Stimulated activated CD8-positive, alpha-beta memory T cell treated with anti-CD3 and anti-CD28 coated beads, Interleukin-12 subunit alpha, Interleukin-12 subunit beta, amount 100 ng/mL, for 24 hours (primary cell): ENCODE measurements at regions not wholly inside any gene's neighbourhood (a gene's known extent, or its start where the extent isn't known, plus 50 kb on each side); places are given as distances from the start of the nearest gene placed in this dataset.
A peak's percentile ranks its signal among the peaks of the same experiment; 100 is the strongest.
"Not testable (repeated sequence)": the region's sequence is repeated elsewhere in the genome, so short reads cannot be mapped to it uniquely, and the experiment has no call there.

ENCODE experiments used
- DNase-seq: peaks from one replicate; pipeline ENCODE4 v3.0.0-alpha.2; 2020; ENCODE audit errors: extremely low read depth

DNA sequence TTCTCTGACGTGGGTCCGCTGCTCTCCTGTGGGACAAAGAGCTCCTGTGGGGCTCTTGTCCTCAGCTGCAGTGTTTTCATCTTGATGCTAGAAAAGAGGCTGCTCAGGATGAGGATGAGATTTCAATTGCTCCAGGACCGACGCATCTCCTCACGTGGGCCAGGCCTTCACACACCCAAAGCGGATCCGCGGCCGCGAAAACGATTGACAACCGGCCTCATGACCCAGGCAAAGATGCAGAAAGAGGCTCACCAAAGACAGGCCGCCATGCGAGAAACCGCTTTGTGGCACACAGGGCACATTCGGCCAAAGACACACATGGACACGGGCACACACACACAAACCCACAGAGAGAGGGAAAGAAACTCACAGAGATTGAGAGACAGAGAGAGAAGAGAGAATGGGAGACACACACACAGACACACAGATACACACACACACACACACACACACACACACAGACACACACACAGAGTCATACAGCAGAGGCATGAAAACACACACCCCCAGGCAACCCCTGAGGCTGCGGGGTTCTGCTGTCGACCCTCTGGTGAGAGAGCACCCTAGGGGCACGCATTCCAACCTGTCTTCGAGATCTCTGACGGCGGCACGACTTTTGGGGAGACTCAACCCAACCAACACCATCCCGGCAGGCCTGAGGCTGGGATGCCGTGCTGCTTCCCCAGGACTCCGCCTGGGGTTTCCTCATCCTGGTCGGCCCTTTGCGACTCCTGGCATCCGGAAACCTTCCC lies 168.5 kb upstream of the ZNF337 start:
- DNase-seq: not testable (repeated sequence)

DNA sequence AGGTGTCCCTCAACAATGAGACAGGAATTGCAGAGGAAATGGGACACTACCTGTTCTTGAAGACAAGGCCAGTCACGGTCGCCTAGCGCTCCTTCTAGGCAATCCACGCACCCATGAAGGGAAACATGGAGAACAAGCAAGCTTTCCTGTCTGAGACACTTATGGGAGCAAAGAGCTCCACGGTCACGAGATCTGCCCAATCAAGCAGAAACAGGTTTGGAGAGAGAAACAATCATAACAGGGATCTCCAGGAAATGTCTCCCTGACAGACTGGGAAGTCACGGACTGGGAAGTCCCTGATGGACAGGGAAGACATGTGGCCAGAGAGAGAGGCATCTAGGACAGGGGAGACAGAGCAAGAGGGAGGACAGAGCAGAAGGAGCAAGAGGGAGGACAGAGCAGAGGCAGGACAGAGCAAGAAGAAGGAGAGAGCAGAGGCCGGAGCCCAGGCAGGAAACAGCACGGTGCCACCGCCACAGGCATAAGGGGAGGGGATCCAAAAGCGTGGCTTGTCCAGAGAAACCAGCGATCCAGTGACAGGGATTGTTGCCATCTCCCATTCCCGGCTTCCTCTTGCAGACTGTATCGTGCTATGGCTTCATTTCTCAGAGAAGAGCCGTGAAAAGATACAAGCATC lies 167.8 kb upstream of the ZNF337 start:
- no peak for DNase-seq

DNA sequence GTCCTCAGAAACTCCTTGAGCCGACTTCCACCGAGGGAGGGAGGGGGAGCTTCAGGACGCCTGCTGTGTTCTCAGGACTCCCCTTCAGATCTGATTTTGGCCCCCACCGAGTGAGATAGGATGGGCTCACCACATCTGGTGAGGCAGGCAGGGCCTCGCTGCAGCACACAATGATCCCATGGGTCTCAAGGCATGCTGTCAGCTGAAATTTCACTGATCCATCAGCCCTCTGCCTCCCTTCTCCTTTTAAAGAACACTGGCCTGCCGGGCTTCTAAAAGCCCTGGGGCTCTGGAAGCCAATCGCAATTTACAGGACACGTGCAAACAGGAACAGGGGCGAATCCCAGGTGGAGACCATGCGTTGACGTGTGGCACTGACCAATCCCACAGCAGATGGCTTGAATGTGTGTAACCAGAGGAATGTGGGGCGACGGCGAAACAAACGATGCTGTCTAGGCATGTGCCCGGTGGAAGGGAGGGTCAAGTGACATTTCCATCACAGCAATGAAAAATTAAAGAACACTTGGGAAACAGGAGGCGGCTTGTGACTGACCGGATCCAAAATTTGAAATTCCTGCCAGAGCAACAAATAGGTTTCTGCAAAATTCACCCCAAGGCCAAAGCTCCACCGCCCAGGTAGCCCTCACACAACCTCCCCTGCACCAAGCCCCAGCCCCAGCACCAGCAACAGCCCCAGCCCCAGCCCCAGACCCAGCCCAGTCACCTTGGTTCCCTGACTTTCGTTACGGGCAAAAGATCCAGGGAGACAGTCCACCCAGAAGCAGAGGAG lies 167.1 kb upstream of the ZNF337 start:
- no peak for DNase-seq

DNA sequence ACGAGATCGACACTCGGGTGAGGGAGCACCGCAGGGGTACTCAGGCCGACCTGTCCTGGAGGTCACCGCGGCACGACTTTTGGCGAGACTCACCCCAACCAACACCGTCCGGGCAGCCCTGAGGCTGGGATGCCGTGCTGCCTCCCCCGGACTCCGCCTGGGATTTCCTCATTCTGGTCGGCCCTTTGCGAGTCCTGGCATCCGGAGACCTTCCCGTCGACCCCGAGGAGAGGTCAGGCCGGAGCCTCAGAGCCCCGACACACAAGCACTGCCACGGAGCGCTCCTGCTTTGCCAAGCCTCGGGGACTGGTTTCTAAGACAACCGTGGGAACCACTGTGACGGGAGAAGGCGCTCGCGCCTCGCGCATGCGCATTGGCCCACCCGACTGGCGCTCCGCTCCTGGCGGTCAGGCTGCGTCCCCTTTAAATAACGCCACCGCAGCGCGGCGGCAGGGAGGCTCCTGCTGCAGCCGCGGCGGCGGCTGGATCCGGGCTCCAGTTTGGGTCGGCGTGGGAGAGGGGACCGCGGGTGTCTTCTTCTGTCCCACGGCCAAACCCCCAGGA lies 166.4 kb upstream of the ZNF337 start:
- DNase-seq: peak; percentile 69

DNA sequence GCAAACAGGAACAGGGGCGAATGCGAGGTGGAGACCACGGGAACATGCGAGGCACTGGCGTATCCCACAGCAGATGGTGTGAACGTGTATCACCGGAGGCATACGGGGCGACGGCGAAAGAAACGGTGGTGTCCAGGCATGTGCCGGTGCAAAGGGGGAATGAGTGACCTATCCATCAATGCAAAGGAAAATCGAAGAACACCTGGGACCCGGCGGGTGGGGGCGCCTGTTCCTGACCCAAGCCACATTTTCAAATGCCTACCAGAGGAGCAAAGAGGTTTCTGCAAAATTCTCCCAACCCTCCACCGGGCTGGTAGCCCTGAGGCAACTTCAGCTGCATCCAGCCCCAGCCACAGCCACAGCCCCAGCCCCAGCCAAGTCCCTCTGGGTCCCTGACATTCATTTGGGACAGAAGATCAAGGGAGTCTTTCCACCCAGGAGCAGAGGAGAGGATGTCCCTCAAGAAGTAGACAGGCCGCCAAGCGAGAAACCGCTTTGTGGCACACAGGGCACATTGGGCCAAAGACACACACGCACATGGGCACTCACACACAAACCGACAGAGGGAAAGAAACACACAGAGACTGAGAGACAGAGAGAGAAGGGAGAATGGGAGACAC lies 164.0 kb upstream of the ZNF337 start:
- DNase-seq: no peak

DNA sequence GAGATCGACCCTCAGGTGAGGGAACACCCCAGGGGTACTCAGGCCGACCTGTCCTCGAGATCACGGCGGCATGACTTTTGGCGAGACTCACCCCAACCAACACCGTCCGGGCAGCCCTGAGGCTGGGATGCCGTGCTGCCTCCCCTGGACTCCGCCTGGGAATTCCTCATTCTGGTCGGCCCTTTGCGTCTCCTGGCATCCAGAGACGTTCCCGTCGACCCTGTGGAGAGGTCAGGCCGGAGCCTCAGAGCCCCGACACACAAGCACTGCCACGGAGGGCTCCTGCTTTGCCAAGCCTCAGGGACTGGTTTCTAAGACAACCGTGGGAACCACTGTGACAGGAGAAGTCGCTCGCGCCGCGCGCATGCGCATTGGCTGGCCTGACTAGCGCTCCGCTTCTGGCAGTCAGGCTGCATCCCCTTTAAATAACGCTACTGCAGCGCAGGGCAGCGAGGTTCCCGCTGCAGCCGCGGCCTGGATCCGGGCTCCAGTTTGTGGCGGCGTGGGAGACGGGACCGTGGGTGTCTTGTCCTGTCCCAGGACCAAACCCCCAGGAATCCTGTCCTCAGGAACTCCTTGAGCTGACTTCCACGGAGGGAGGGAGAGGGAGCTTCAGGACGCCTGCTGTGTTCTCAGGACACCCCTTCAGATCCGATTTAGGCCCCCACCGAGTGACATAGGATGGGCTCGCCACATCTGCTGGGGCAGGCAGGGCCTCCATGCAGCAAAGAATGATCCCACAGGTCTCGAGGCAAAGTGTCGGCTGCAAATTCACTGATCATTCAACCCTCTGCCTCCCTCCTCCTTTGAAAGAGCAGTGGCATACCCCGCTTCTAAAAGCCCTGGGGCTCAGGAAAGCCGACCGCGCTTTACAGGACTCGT lies 163.2 kb upstream of the ZNF337 start:
- peak; percentile 50 for DNase-seq

DNA sequence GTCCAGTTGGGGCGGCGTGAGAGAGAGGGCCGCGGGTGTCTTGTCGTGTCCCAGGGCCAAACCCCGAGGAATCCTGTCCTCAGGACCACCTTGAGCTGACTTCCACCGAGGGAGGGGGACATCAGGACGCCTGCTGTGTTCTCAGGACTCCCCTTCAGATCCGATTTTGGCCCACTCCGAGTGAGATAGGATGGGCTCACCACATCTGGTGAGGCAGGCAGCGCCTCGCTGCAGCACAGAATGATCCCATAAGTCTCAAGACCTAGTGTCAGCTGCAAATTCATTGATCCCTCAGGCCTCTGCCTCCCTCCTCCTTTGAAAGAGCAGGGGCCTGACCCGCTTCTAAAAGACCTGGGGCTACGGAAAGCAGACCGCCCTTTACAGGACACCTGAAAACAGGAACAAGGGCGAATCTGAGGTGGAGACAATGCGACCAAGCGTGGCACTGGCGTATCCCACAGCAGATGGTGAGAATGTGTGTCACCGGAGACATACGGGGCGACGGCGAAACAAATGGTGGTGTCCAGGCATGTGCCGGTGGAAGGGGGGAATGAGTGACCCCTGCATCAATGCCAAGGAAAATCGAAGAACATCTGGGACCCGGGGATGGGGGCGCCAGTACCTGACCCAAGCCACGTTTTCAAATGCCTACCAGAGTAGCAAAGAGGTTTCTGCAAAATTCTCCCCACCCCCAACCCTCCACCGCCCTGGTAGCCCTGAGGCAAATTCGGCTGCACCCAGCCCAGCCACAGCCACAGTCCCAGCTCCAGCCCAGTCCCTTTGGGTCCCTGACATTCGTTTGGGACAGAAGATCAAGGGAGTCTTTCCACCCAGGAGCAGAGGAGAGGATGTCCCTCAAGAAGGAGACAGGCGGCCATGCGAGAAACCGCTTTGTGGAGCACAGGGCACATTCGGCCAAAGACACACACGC lies 162.1 kb upstream of the ZNF337 start:
- DNase-seq: no peak

DNA sequence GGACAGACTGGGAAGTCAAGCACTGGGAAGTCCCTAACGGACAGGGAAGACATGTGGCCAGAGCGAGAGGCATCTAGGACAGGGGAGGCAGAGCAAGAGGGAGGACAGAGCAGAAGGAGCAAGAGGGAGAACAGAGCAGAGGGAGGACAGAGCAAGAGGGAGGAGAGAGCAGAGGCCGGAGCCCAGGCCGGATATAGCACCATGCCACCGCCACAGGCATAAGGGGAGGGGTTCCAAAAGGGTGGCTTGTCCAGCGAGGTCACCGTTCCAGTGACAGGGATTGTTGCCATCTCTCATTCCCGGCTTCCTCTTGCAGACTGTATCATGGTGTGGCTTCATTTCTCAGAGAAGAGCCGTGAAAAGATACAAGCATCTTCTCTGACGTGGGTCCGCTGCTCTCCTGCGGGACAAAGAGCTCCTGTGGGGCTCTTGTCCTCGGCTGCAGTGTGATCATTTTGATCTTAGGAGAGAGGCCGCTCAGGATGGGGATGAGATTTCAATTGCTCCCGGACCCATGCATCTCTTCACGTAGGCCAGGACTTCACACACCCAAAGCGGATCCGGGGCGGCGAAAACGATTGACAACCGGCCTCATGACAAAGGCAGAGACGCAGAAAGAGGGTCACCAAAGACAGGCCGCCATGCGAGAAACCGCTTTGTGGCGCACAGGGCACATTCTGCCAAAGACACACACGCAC lies 160.6 kb upstream of the ZNF337 start:
- DNase-seq: not testable (repeated sequence)

DNA sequence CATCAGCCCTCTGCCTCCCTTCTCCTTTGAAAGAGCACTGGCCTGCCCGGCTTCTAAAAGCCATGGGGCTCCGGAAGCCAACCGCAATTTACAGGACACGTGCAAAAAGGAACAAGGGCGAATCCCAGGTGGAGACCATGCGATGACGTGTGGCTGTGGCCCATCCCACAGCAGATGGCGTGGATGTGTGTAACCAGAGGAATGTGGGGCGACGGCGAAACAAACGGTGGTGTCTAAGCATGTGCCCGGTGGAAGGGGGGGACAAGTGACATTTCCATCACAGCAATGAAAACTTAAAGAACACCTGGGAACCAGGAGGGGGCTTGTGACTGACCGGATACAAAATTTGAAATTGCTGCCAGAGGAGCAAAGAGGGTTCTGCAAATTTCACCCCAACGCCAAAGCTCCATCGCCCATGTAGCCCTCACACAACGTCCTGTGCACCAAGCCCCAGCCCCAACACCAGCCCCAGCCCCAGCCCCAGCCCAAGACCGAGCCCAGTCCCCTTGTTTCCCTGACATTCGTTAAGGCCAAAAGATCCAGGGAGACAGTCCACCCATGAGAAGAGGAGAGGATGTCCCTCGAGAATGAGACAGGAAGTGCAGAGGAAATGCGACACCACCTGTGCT lies 159.7 kb upstream of the ZNF337 start:
- DNase-seq: no peak

DNA sequence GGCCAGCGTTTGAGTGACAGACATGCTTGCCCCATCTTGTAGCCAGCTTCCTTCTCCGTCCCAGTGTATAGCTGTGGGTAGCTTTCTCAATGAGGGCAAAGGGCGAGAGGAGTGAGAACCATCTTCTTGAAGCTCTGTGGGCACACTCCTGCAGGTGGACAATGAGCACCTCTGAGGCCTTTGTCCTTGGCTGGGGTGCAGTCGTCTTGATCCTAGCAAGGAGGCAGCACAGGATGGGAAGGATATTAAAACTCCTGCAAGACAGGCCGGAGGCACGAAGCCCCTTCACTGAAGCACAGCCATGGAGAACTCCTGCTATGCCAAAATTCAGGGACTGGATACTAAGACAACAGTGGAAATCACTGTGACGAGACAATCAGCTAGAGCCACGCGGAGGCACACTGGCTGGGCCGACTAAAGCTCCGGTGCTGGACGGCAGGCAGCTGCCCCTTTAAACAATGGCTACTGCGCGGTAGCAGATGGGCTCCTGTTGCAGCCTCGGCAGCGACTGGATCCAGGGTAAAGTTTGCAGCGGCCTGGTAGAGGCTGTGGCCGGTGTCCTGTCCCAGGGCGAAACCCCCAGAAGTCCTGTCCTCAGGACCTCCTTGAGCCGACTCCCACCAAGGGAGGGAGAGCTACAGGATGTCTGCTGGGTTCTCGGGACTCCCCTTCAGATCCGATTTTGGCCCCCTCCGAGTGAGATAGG lies 159.0 kb upstream of the ZNF337 start:
- not testable (repeated sequence) for DNase-seq

DNA sequence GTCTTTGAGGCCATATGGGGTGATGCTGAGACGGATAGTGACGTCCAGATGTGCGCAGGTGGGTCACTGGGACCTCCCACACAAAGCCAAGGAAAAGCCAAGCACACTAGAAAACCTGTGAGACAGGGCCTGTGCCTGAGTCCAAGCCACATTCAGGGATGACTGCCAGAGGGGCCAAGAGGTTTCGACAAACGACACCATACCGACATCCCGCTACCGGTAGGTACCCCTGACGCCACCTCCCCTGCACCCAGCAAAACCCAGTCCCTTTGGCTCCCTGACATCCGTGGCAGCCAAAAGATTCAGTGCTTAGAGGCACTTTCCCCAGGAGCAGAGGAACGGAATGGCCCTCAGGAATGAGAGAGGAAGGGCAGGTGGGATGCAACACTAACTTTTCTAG lies 158.0 kb upstream of the ZNF337 start:
- DNase-seq: not testable (repeated sequence)

DNA sequence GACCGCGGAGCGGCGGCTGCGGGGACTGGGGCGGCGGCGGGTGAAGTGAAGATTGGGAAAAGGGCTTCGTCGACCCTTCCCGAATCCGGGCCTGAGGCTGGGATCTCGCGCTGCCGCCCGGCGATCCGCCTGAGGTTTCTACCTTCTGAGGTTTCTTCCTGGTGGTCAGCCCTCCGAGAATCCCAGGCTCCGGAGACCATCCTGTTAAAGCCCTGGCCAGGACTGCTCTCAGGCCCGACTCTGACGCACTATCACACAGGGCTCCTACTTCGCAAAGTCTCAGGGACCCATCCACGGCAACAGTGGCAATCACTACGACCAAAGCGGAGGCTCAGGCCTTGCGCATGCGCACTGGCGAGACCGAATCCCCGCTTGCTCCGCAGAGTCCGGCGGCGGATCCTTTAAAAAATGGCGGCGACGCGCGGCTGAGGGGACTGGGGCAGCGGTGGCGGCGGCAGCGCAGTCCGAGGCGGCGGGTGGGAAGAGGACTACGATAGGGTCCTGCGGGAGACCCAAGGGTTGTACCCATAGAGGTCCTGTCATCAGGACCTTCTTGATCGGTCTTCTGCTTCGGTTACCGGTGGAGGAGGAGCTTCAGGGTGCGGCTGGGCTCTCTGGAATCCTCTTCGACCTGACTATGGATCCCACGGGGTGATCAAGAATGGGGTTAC lies 157.2 kb upstream of the ZNF337 start:
- peak; percentile 60 for DNase-seq

DNA sequence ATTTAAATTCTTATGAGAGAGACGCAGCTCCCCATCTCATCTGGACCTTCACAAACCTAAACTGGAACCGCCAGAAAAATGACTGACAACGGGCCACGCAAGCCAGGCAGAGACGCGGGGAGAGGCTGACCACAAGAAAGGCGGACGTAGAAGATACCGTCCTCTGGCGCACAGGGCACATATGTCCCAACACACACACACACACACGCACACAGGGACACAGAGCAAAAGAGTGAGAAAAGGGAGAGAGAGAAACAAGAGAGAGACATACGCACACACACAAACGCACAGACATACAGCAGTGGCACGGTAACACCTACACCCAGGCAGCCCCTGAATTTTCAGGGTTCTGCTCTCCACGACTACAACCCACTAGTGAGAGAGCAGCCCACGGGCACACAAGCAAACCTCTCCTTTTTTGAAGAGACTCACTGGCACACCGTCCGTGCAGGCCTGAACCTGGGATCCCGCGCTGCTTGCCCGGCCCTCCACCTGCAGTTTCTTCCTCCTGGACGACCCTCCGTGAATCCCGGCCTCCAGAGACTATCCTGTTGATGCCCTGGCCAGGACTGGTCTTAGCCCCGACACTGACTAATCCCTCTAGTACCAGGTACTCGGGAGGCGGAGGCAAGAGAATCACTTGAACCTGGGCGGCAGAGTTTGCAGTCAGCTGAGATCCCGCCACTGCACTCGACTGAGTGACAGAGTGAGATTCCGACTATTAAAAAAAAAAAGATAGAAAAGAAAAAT lies 156.5 kb upstream of the ZNF337 start:
- DNase-seq: not testable (repeated sequence)

DNA sequence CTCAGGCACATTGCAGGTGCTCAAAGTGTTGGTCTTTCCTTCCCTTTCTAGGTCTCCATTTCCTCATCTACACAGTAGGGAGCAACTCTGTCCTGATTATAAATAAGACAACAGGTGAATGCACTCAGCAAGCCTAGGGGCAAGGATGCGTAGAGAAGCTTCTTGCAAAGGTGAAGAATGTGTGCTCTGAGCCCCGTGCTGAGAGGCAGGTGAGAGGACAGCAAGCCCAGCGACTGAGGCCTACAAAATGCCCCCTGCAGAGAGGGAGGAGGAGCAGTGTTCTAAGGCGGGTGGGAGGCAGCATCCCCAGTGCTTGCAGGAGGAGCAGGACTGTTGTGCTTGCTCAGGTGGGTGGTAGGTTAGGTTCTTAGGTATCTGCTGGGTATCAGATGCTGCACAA lies 153.5 kb upstream of the ZNF337 start:
- DNase-seq: not testable (repeated sequence)

DNA sequence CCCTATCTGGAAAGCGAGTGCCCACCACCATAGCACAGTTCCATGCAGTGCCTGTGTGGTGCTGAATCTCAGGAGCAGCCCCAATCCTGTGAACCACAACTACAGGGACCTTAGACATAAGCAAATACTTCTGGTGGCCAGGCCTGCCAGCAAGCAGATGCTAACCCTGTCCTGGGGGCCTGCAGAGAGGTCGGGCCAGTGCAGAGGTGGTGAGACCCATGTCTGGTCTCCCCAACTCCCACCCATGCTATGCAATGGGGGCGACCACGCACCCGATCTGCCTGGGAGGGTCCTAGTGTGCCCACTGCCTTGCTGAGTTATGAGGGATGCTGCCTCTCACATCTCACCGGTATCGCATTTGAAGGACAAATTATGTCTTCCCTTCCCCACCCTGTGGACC lies 151.6 kb upstream of the ZNF337 start:
- no peak for DNase-seq

DNA sequence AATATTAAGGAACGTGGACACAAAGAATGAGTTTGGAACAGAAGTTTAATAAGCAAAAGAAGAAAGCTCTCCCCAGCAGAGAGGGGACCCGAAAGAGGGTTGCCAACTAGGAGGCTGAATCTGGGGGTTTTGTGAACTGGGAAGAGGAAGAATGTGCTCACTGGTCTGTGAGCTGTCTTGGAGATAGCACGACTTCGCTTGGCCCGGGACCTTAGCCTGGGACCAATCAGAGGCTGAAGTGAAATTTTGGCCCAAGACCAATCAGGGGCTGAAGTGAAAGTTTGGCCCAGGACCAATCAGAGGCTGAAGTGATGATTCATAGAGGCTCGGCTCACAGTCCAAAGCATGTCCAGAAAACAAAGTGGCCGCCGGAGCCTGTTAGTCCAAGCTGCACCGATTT lies 148.0 kb upstream of the ZNF337 start:
- DNase-seq: not testable (repeated sequence)

DNA sequence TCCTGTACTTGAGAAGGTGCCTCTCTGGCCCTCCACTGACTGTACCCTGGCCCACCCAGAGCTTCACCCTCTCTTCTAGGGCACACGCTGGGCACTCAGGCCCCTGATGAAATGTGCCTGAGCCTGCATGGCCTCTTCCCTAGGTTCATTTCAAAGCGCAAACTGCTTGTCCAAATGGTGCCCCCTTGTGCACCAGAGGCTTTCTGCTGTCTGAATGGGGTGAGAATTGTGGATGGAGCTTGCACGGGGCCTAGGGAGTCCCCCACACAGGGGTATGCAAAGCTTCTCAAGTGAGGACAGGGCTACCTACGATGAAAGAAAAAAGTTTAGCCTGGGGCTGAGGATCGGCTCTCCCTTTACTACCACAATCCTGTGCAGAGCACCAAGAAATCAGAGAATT lies 116.9 kb upstream of the ZNF337 start:
- DNase-seq: not testable (repeated sequence)
